ENCODE measurements at regions not wholly inside any gene's neighbourhood (a gene's known extent, or its start where the extent isn't known, plus 50 kb on each side); places are given as distances from the start of the nearest gene placed in this dataset.

GRCh38 chr3:28824316-28824715, 456.6 kb upstream of the RBMS3 start:
- CTCF ChIA-PET = no interaction called here
- Histone ChIP-seq H3K36me3 (ENCODE audit: control insufficient read depth, insufficient read depth, low read length) (no peaks in the 10 kb centered on the region), H3K4me3 (ENCODE audit: low read depth, low read length) (no peak overlapping the region), H3K27me3 (ENCODE audit: control insufficient read depth, insufficient read depth, low read length) (no peaks in the 10 kb centered on the region)
- no peak for DNase-seq (ENCODE audit: low read depth)
- no peak for TF ChIP-seq CTCF (IDR thresholded peaks at IDR 0.05; ENCODE audit: insufficient read depth, low read depth, low read length)
- POLR2A ChIA-PET = no interaction called here

GRCh38 chr3:28826840-28827239, 454.0 kb upstream of the RBMS3 start:
- ChIA-PET POLR2A (interaction anchor here (0.6 kb wide), 1 partner anchor 154 kb away, joined by 4 read pairs; no protein-coding TSS in a partner anchor), CTCF (no interaction called here)
- H3K4me3 ChIP-seq (ENCODE audit: low read depth, low read length) = no peak overlapping the region
- H3K27me3 ChIP-seq (ENCODE audit: control insufficient read depth, insufficient read depth, low read length) = no peaks in the 10 kb centered on the region
- no peak for DNase-seq (ENCODE audit: low read depth)
- no peaks in the 10 kb centered on the region for H3K36me3 ChIP-seq (ENCODE audit: control insufficient read depth, insufficient read depth, low read length)
- TF ChIP-seq CTCF (IDR thresholded peaks at IDR 0.05; ENCODE audit: insufficient read depth, low read depth, low read length) = no peak

- TF ChIP-seq CTCF (IDR thresholded peaks at IDR 0.05; ENCODE audit: insufficient read depth, low read depth, low read length) = no peak
- no peak overlapping the region for H3K4me3 ChIP-seq (ENCODE audit: low read depth, low read length)
- no peaks in the 10 kb centered on the region for H3K36me3 ChIP-seq (ENCODE audit: control insufficient read depth, insufficient read depth, low read length)
- no peak for DNase-seq (ENCODE audit: low read depth)
- ChIA-PET POLR2A (no interaction called here), CTCF (interaction anchor here (0.6 to 0.7 kb wide), 2 partner anchors 9 to 35 kb away, joined by 3 read pairs; no protein-coding TSS in a partner anchor)
- H3K27me3 ChIP-seq (ENCODE audit: control insufficient read depth, insufficient read depth, low read length) = no peaks in the 10 kb centered on the region; the same call in 1 of the 2 replicates
Measured at GRCh38 chr3:28835249-28835648, 445.6 kb upstream of the RBMS3 start.

GRCh38 chr3:28835751-28836150, 445.1 kb upstream of the RBMS3 start:
- Histone ChIP-seq H3K36me3 (ENCODE audit: control insufficient read depth, insufficient read depth, low read length) (no peaks in the 10 kb centered on the region), H3K27me3 (ENCODE audit: control insufficient read depth, insufficient read depth, low read length) (no peaks in the 10 kb centered on the region; the same call in 1 of the 2 replicates)
- CTCF ChIA-PET = interaction anchor here (0.7 kb wide), 1 partner anchor 9 kb away, joined by 3 read pairs; no protein-coding TSS in a partner anchor

GRCh38 chr3:28836199-28836598, 444.7 kb upstream of the RBMS3 start:
- no peak for TF ChIP-seq CTCF (IDR thresholded peaks at IDR 0.05; ENCODE audit: insufficient read depth, low read depth, low read length)
- Histone ChIP-seq H3K27me3 (ENCODE audit: control insufficient read depth, insufficient read depth, low read length) (no peaks in the 10 kb centered on the region; the same call in 1 of the 2 replicates), H3K36me3 (ENCODE audit: control insufficient read depth, insufficient read depth, low read length) (no peaks in the 10 kb centered on the region), H3K4me3 (ENCODE audit: low read depth, low read length) (no peak overlapping the region)
- ChIA-PET CTCF (interaction anchor here (0.7 kb wide), 1 partner anchor 8 kb away, joined by 3 read pairs; no protein-coding TSS in a partner anchor), POLR2A (no interaction called here)
- no peak for DNase-seq (ENCODE audit: low read depth)

More at GRCh38 chr3:28835751-28836150, 445.1 kb upstream of the RBMS3 start:
- TF ChIP-seq CTCF (IDR thresholded peaks at IDR 0.05; ENCODE audit: insufficient read depth, low read depth, low read length) = no peak
- POLR2A ChIA-PET = no interaction called here
- DNase-seq (ENCODE audit: low read depth) = no peak
- H3K4me3 ChIP-seq (ENCODE audit: low read depth, low read length) = no peak overlapping the region

All from BJ (cell line).